ENCODE measurements at regions not wholly inside any gene's neighbourhood (a gene's known extent, or its start where the extent isn't known, plus 50 kb on each side); places are given as distances from the start of the nearest gene placed in this dataset.
"Not testable (repeated sequence)": the region's sequence is repeated elsewhere in the genome, so short reads cannot be mapped to it uniquely, and the experiment has no call there.

GRCh38 chr9:111096051-111096450 is 57.8 kb upstream of the LPAR1 start:
- Histone ChIP-seq H3K9ac (ENCODE audit: low read length in 5 of 5) (no peak overlapping the region), H3K9me3 (ENCODE audit: control insufficient read depth in 5 of 5, low read length in 5 of 5) (no peaks in the 10 kb centered on the region), H3K27ac (ENCODE audit: low read depth, low read length) (no peak overlapping the region), H3K4me1 (ENCODE audit: control insufficient read depth in 5 of 5, insufficient read depth in 5 of 5, low read length in 5 of 5) (peaks cover 0 to 14% (median 8%) of the 10 kb centered on the region in 5 donors), H3K4me3 (ENCODE audit: low read depth in 1 of 5, low read length in 5 of 5) (no peak overlapping the region), H3K27me3 (ENCODE audit: control insufficient read depth in 5 of 5, insufficient read depth in 4 of 5, low read length in 5 of 5) (no peaks in the 10 kb centered on the region), H3K36me3 (ENCODE audit: control insufficient read depth in 5 of 5, insufficient read depth in 5 of 5, low read length in 5 of 5) (peaks cover 0 to 1% (median 0%) of the 10 kb centered on the region in 5 donors)

GRCh38 chr9:111095441-111095840 is 57.2 kb upstream of the LPAR1 start:
- H3K9me3 ChIP-seq (ENCODE audit: control insufficient read depth in 5 of 5, low read length in 5 of 5): no peaks in the 10 kb centered on the region
- H3K27ac ChIP-seq (ENCODE audit: low read depth, low read length): no peak overlapping the region
- H3K27me3 ChIP-seq (ENCODE audit: control insufficient read depth in 5 of 5, insufficient read depth in 4 of 5, low read length in 5 of 5): no peaks in the 10 kb centered on the region
- H3K36me3 ChIP-seq (ENCODE audit: control insufficient read depth in 5 of 5, insufficient read depth in 5 of 5, low read length in 5 of 5): no peaks in the 10 kb centered on the region
- peaks cover 0 to 14% (median 8%) of the 10 kb centered on the region in 5 donors for H3K4me1 ChIP-seq (ENCODE audit: control insufficient read depth in 5 of 5, insufficient read depth in 5 of 5, low read length in 5 of 5)
- H3K4me3 ChIP-seq (ENCODE audit: low read depth in 1 of 5, low read length in 5 of 5): no peak overlapping the region
- no peak overlapping the region for H3K9ac ChIP-seq (ENCODE audit: low read length in 5 of 5)

- no peaks in the 10 kb centered on the region for H3K36me3 ChIP-seq (ENCODE audit: control insufficient read depth in 5 of 5, insufficient read depth in 5 of 5, low read length in 5 of 5)
- H3K9me3 ChIP-seq (ENCODE audit: control insufficient read depth in 5 of 5, low read length in 5 of 5): no peaks in the 10 kb centered on the region
- H3K27ac ChIP-seq (ENCODE audit: low read depth, low read length): peak overlapping the region; percentile 3
- H3K4me1 ChIP-seq (ENCODE audit: control insufficient read depth in 5 of 5, insufficient read depth in 5 of 5, low read length in 5 of 5): peaks cover 0 to 14% (median 8%) of the 10 kb centered on the region in 5 donors
- no peaks in the 10 kb centered on the region for H3K27me3 ChIP-seq (ENCODE audit: control insufficient read depth in 5 of 5, insufficient read depth in 4 of 5, low read length in 5 of 5)
- H3K4me3 ChIP-seq (ENCODE audit: low read depth in 1 of 5, low read length in 5 of 5): no peak overlapping the region
- H3K9ac ChIP-seq (ENCODE audit: low read length in 5 of 5): no peak overlapping the region
Observed at GRCh38 chr9:111094958-111095357, 56.7 kb upstream of the LPAR1 start.

- no peak overlapping the region for H3K9ac ChIP-seq (ENCODE audit: low read length in 5 of 5)
- H3K4me3 ChIP-seq (ENCODE audit: low read depth in 1 of 5, low read length in 5 of 5): no peak overlapping the region
- H3K9me3 ChIP-seq (ENCODE audit: control insufficient read depth in 5 of 5, low read length in 5 of 5): no peaks in the 10 kb centered on the region
- H3K4me1 ChIP-seq (ENCODE audit: control insufficient read depth in 5 of 5, insufficient read depth in 5 of 5, low read length in 5 of 5): peaks cover 0 to 14% (median 8%) of the 10 kb centered on the region in 5 donors
- H3K27me3 ChIP-seq (ENCODE audit: control insufficient read depth in 5 of 5, insufficient read depth in 4 of 5, low read length in 5 of 5): no peaks in the 10 kb centered on the region
- H3K27ac ChIP-seq (ENCODE audit: low read depth, low read length): peak overlapping the region; percentile 3
- H3K36me3 ChIP-seq (ENCODE audit: control insufficient read depth in 5 of 5, insufficient read depth in 5 of 5, low read length in 5 of 5): no peaks in the 10 kb centered on the region
Observed at GRCh38 chr9:111094433-111094924, 56.2 kb upstream of the LPAR1 start.

- not testable (repeated sequence) for H3K36me3 ChIP-seq (ENCODE audit: control insufficient read depth in 5 of 5, insufficient read depth in 5 of 5, low read length in 5 of 5); H3K9me3 ChIP-seq (ENCODE audit: control insufficient read depth in 5 of 5, low read length in 5 of 5); H3K27ac ChIP-seq (ENCODE audit: low read depth, low read length); H3K27me3 ChIP-seq (ENCODE audit: control insufficient read depth in 5 of 5, insufficient read depth in 4 of 5, low read length in 5 of 5); H3K4me3 ChIP-seq (ENCODE audit: low read depth in 1 of 5, low read length in 5 of 5); H3K9ac ChIP-seq (ENCODE audit: low read length in 5 of 5)
- H3K4me1 ChIP-seq (ENCODE audit: control insufficient read depth in 5 of 5, insufficient read depth in 5 of 5, low read length in 5 of 5): peaks cover 0 to 14% (median 8%) of the 10 kb centered on the region in 5 donors
Observed at GRCh38 chr9:111092167-111092566, 53.9 kb upstream of the LPAR1 start.

Data from subcutaneous abdominal adipose tissue (tissue), 5 donors.